ENCODE measurements at regions not wholly inside any gene's neighbourhood (a gene's known extent, or its start where the extent isn't known, plus 50 kb on each side); places are given as distances from the start of the nearest gene placed in this dataset.

DNA sequence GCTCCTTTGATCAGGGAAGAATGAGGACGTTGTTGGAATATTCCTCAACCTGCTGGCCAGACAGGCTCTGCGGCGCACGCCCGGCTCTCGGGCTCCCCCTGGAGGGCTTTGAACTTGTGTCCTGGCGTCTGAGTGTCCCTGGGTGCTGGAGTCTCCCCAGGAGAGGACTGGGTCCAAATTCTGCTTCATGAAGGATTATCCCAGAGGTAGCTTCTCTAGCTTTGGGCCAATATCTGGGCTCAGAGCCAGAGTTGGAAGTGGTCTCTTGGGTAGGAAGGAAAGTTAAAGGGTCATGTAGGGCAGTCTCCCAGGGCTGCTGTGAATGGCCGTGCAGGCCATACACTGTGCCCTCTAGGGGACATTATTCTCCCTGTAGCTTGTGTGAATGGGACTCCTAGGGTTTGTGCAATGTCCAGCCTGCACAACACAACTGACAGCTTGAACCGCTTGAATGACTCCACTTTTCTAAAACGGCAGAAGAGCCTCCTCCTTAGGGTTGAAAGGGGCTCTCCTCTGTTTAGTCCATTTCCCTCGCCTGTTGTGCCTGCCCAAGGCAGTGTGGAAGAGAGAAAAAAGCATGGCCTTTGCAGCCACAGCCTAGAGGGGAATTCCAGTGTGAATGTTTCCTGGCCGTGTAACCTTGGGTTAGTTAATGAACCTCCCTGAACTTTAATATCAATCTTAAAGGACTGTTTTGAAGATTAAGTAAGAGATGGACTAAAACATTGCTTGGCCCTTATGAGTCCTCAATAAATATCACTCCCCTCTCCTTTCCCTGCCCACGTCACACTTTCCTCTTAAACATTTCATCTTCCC lies 111.2 kb upstream of the THY1 start:
- ATAC-seq (ENCODE audit: insufficient number of reproducible peaks, low FRiP score, low read depth) (no peak), DNase-seq (ENCODE audit: low spot score) (no peak)
- no peaks in the 10 kb centered on the region for H3K9me3 ChIP-seq
- H3K27me3 ChIP-seq (replicated peaks; ENCODE audit: insufficient read depth), result no peaks in the 10 kb centered on the region
- H3K4me3 ChIP-seq, result no peak overlapping the region
- no peaks in the 10 kb centered on the region for H3K36me3 ChIP-seq
- TF ChIP-seq, protein P1, sequence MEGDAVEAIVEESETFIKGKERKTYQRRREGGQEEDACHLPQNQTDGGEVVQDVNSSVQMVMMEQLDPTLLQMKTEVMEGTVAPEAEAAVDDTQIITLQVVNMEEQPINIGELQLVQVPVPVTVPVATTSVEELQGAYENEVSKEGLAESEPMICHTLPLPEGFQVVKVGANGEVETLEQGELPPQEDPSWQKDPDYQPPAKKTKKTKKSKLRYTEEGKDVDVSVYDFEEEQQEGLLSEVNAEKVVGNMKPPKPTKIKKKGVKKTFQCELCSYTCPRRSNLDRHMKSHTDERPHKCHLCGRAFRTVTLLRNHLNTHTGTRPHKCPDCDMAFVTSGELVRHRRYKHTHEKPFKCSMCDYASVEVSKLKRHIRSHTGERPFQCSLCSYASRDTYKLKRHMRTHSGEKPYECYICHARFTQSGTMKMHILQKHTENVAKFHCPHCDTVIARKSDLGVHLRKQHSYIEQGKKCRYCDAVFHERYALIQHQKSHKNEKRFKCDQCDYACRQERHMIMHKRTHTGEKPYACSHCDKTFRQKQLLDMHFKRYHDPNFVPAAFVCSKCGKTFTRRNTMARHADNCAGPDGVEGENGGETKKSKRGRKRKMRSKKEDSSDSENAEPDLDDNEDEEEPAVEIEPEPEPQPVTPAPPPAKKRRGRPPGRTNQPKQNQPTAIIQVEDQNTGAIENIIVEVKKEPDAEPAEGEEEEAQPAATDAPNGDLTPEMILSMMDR (IDR thresholded peaks at IDR 0.05), result peak; percentile 66
- H3K27ac ChIP-seq, result no peak overlapping the region
- H3K4me1 ChIP-seq (ENCODE audit: control insufficient read depth in 1 of 2, low read depth in 2 of 2), result no peaks in the 10 kb centered on the region

DNA sequence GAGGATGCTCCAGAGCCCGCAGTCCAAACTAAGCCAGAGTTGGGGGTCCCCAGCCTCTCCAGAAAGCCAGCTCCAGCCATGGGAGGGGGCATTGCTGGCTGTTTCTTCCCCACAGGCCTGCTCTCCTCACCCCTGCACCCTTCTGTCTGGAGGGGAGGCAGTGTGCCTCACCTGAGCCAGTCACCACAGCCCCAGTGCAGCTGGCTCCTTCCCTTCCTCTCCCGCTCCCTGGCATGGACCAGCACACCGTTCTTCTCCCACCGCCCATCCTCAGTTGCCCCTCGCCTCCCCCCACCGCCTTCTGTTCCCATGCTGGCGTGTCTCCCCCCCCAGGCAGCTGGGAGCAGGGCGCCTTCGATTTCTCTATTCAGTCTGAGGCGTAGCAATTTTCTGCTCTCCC lies 110.5 kb upstream of the THY1 start:
- H3K4me1 ChIP-seq (ENCODE audit: control insufficient read depth in 1 of 2, low read depth in 2 of 2), result no peaks in the 10 kb centered on the region
- no peak for ATAC-seq (ENCODE audit: insufficient number of reproducible peaks, low FRiP score, low read depth)
- no peaks in the 10 kb centered on the region for H3K36me3 ChIP-seq
- H3K27ac ChIP-seq, result no peak overlapping the region
- H3K4me3 ChIP-seq, result no peak overlapping the region
- no peak for DNase-seq (ENCODE audit: low spot score)
- TF ChIP-seq, protein P1 (IDR thresholded peaks at IDR 0.05), result no peak
- no peaks in the 10 kb centered on the region for H3K9me3 ChIP-seq
- H3K27me3 ChIP-seq (replicated peaks; ENCODE audit: insufficient read depth), result no peaks in the 10 kb centered on the region

DNA sequence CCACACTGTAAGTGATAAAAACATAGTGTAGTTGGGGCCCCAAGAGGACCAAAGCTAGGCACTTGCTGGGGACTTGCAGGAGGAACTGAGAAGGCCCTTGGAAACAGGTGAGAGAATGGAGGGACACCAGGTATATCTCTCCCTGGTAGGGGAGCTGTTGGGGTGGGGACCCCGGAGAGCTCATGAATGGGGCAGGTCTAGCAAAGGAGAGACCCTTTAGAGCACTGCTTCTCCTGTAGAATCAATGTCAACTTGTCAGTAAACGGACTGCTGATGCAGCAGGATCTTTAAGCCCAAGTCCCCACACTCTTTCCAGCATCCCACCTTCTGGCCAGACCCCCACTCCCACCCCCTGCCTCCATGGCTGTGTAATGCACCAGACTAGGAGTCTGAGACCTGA lies 109.6 kb upstream of the THY1 start:
- no peak for DNase-seq (ENCODE audit: low spot score)
- TF ChIP-seq, protein P1 (IDR thresholded peaks at IDR 0.05), result no peak
- H3K4me1 ChIP-seq (ENCODE audit: control insufficient read depth in 1 of 2, low read depth in 2 of 2), result no peaks in the 10 kb centered on the region
- no peaks in the 10 kb centered on the region for H3K36me3 ChIP-seq
- H3K27ac ChIP-seq, result no peak overlapping the region
- no peaks in the 10 kb centered on the region for H3K9me3 ChIP-seq
- H3K4me3 ChIP-seq, result no peak overlapping the region
- H3K27me3 ChIP-seq (replicated peaks; ENCODE audit: insufficient read depth), result no peaks in the 10 kb centered on the region
- ATAC-seq (ENCODE audit: insufficient number of reproducible peaks, low FRiP score, low read depth), result no peak

DNA sequence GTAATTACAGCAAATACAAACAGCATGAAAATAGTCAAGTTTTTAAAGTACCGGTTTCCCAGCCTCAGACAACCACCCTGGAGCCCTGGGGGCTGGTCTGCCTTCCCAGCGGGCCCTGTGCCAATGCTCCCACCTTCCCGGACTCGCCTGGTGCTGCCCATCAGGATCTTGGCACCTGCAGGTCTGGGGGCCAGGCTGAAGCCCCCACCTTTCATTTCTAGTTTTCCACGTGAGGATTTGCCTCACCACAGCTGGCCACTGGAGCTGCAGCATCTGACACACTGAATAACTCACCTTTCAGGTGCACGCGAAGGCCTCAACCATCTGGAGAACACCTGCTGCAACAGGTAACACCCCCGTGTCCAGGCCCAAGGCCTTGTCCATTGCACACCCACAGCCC lies 108.7 kb upstream of the THY1 start:
- no peak for DNase-seq (ENCODE audit: low spot score)
- TF ChIP-seq, protein P1 (IDR thresholded peaks at IDR 0.05), result no peak

DNA sequence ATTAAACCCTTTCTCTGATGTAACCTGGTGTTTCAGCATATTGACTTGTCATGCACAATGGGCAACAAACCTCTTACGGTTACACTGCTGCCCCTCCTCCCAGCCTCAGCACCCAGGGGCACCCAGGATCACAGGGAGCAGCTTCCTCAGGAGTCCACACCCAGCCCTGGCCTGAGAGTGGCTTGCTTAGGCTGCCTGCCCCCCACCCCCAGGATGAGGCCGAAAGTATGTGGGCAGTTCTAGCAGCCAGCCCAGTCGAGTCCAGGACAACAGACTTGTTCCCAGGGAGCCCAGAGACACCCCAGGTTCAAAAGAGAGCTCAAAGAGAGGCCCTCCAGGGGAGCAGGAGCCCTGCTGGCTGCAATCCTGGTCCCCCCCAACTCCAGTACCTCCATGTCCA lies 108.1 kb upstream of the THY1 start:
- Histone ChIP-seq H3K4me1 (ENCODE audit: control insufficient read depth in 1 of 2, low read depth in 2 of 2) (no peaks in the 10 kb centered on the region), H3K27ac (no peak overlapping the region), H3K36me3 (no peaks in the 10 kb centered on the region), H3K9me3 (no peaks in the 10 kb centered on the region), H3K27me3 (replicated peaks; ENCODE audit: insufficient read depth) (no peaks in the 10 kb centered on the region), H3K4me3 (no peak overlapping the region)
- no peak for ATAC-seq (ENCODE audit: insufficient number of reproducible peaks, low FRiP score, low read depth)
- no peak for DNase-seq (ENCODE audit: low spot score)
- TF ChIP-seq, protein P1 (IDR thresholded peaks at IDR 0.05), result no peak

More for the DNA sequence above, 108.7 kb upstream of the THY1 start:
- H3K27ac ChIP-seq, result no peak overlapping the region
- no peak overlapping the region for H3K4me3 ChIP-seq
- H3K9me3 ChIP-seq, result no peaks in the 10 kb centered on the region
- ATAC-seq (ENCODE audit: insufficient number of reproducible peaks, low FRiP score, low read depth), result no peak
- no peaks in the 10 kb centered on the region for H3K36me3 ChIP-seq
- no peaks in the 10 kb centered on the region for H3K27me3 ChIP-seq (replicated peaks; ENCODE audit: insufficient read depth)
- no peaks in the 10 kb centered on the region for H3K4me1 ChIP-seq (ENCODE audit: control insufficient read depth in 1 of 2, low read depth in 2 of 2)
